Endothelial cell of umbilical vein (primary cell): ENCODE measurements at regions not wholly inside any gene's neighbourhood (a gene's known extent, or its start where the extent isn't known, plus 50 kb on each side); places are given as distances from the start of the nearest gene placed in this dataset.

Experiments used
- BruUV-seq: library from RNA; stranded (reverse); fragments of 400-500 nt; replicated peaks from 2 replicates; lab custom pipeline; 2021; lab: Mats Ljungman, UMichigan
- CTCF ChIA-PET: fragments of 300-600, 350-600 bp; sonication (Branson Sonifier 250); formaldehyde crosslinking; loops from one replicate; lab custom pipeline; 2021; ENCODE audit warnings: antibody characterized with exemption, inconsistent platforms; lab: Charles Lee
- POLR2A ChIA-PET: fragments of 300-600, 350-600 bp; sonication (Branson Sonifier 250); formaldehyde crosslinking; loops from one replicate; lab custom pipeline; 2021; ENCODE audit warnings: antibody characterized with exemption, inconsistent platforms; lab: Charles Lee
- DNase-seq: peaks from one replicate; pipeline ENCODE4 v3.0.0-alpha.2; 2011; ENCODE audit warnings: low read depth, low spot score
- FAIRE-seq: peaks from 2 replicates; lab custom pipeline; 2011; peaks lifted over from hg19 to GRCh38; lab: Jason Lieb, UNC
- H2AFZ ChIP-seq: 2 replicates; pipeline ENCODE4 v1.6.0; 2012; ENCODE audit warnings: low read depth, low read length, control low read depth, inconsistent platforms
- H3K27ac ChIP-seq: 2 replicates; pipeline ENCODE4 v1.5.1; 2011; ENCODE audit warnings: low read depth, mild to moderate bottlenecking, control low read depth, low read length, moderate library complexity; ENCODE audit not compliant: insufficient read depth
- H3K27me3 ChIP-seq, 2 experiments: 2 replicates each; pipeline versions ENCODE4 v1.6.0 to v1.6.1; 2011; ENCODE audit warnings: low read length in 2 of 2, mixed read lengths in 1 of 2; ENCODE audit not compliant: control insufficient read depth in 2 of 2, insufficient read depth in 2 of 2
- H3K36me3 ChIP-seq, 2 experiments: 2 replicates in 1 of 2; 3 replicates in 1 of 2; pipeline ENCODE4 v1.5.1; 2011; ENCODE audit warnings: low read length in 2 of 2, mild to moderate bottlenecking in 1 of 2, moderate library complexity in 1 of 2; ENCODE audit not compliant: control insufficient read depth in 2 of 2, insufficient read depth in 2 of 2; ENCODE audit errors: extremely low read depth in 1 of 2
- H3K4me1 ChIP-seq: 3 replicates; pipeline ENCODE4 v1.5.1; 2011; ENCODE audit warnings: mild to moderate bottlenecking, low read length; ENCODE audit not compliant: control insufficient read depth, insufficient read depth; ENCODE audit errors: extremely low read depth
- H3K4me2 ChIP-seq: 2 replicates; pipeline ENCODE4 v1.6.1; 2011; ENCODE audit warnings: low read length, control low read depth, mixed read lengths; ENCODE audit not compliant: insufficient read depth
- H3K4me3 ChIP-seq, 3 experiments: fragments of 200-600 bp in 1 of 3; sonication (generic), shearing (Covaris generic) in 1 of 3; replicated peaks in 1 of 3; 2 replicates each; pipeline ENCODE4 v1.5.1; 2011 to 2016; ENCODE audit warnings: control low read depth in 3 of 3, low read length in 3 of 3, mild to moderate bottlenecking in 2 of 3, inconsistent platforms in 1 of 3, low read depth in 1 of 3, moderate library complexity in 1 of 3; ENCODE audit not compliant: insufficient read depth in 1 of 3
- H3K79me2 ChIP-seq: 2 replicates; pipeline ENCODE4 v1.6.0; 2012; ENCODE audit warnings: low read length, inconsistent platforms; ENCODE audit not compliant: control insufficient read depth, insufficient read depth
- H3K9ac ChIP-seq: replicated peaks from 2 replicates; pipeline ENCODE3; 2011; ENCODE audit warnings: low read length, control low read depth; ENCODE audit not compliant: insufficient read depth; ENCODE audit errors: extremely low read depth
- H3K9me1 ChIP-seq: replicated peaks from 3 replicates; pipeline ENCODE4 v1.6.0; 2011; ENCODE audit warnings: mild to moderate bottlenecking, low read length; ENCODE audit not compliant: control insufficient read depth, insufficient read depth; ENCODE audit errors: extremely low read depth
- H3K9me3 ChIP-seq: replicated peaks from 2 replicates; pipeline ENCODE4 v1.5.1; 2012; ENCODE audit warnings: low read length, inconsistent platforms; ENCODE audit not compliant: control insufficient read depth, insufficient read depth
- H4K20me1 ChIP-seq: replicated peaks from 2 replicates; pipeline ENCODE3; 2011; ENCODE audit warnings: mild to moderate bottlenecking, low read length; ENCODE audit not compliant: control insufficient read depth, insufficient read depth; ENCODE audit errors: extremely low read depth
- CTCF ChIP-seq, 2 donors: IDR thresholded peaks; 1 replicate in 1 of 2; 2 replicates in 1 of 2; pipeline ENCODE4 v1.5.1; 2011; ENCODE audit warnings: low read length in 2 of 2, mild to moderate bottlenecking in 2 of 2, moderate library complexity in 2 of 2, control low read depth in 1 of 2, inconsistent platforms in 1 of 2, low read depth in 1 of 2; ENCODE audit not compliant: insufficient read depth in 1 of 2; ENCODE audit errors: extremely low read depth in 1 of 2
- EZH2 ChIP-seq: IDR thresholded peaks from 2 replicates; pipeline ENCODE4 v1.6.1; 2012; ENCODE audit warnings: borderline replicate concordance, low read depth, mild to moderate bottlenecking, moderate library complexity, low read length, inconsistent platforms; ENCODE audit not compliant: severe bottlenecking
- FOS ChIP-seq: IDR thresholded peaks from 2 replicates; pipeline ENCODE4 v1.6.1; 2011; ENCODE audit warnings: mild to moderate bottlenecking, low read length, moderate library complexity, borderline replicate concordance; ENCODE audit not compliant: insufficient read depth
- GATA2 ChIP-seq: IDR thresholded peaks from 2 replicates; pipeline ENCODE4 v1.7.0; 2011; ENCODE audit warnings: low read depth, mild to moderate bottlenecking, moderate library complexity, mixed read lengths, low read length; ENCODE audit not compliant: insufficient read length, insufficient read depth
- MYC ChIP-seq: IDR thresholded peaks from one replicate; pipeline ENCODE4 v1.6.1; 2011; ENCODE audit warnings: mild to moderate bottlenecking, low read depth, low read length
- POLR2A ChIP-seq: IDR thresholded peaks from 2 replicates; pipeline ENCODE4 v1.6.1; 2012; ENCODE audit warnings: low read depth, mild to moderate bottlenecking, control low read depth, low read length
- POLR2AphosphoS5 ChIP-seq: IDR thresholded peaks from 2 replicates; pipeline ENCODE4 v1.6.1; 2012; ENCODE audit warnings: low read depth, mild to moderate bottlenecking, control low read depth, low read length, moderate library complexity; ENCODE audit not compliant: insufficient read depth
- dilution Hi-C: fragments of 300-500 bp; cut with MboI; formaldehyde crosslinking; loops from one replicate; pipeline ENCODE4 v1.15.0; 2019; ENCODE audit warnings: low sequenced_read_pairs; ENCODE audit not compliant: extremely low pct_ligation_motif_present
- intact Hi-C: fragments of 100-400 bp; cut with micrococcal nuclease; formaldehyde crosslinking; loops from one replicate; pipeline ENCODE4 v1.10.0; 2022
- TF ChIP-seq, protein P1 (sequence below): IDR thresholded peaks from 2 replicates; pipeline ENCODE4 v1.6.1; 2011; ENCODE audit not compliant: insufficient read depth, insufficient read length

- no peaks in the 10 kb centered on the region for H3K9me3 ChIP-seq
- ChIA-PET POLR2A (no interaction called here), CTCF (no interaction called here)
- no peak for DNase-seq
- TF ChIP-seq POLR2AphosphoS5 (no peak), FOS (no peak), EZH2 (no peak), GATA2 (no peak), POLR2A (no peak), MYC (no peak)
- TF ChIP-seq, protein P1, sequence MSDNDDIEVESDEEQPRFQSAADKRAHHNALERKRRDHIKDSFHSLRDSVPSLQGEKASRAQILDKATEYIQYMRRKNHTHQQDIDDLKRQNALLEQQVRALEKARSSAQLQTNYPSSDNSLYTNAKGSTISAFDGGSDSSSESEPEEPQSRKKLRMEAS: no peak
- H3K9me1 ChIP-seq: no peaks in the 10 kb centered on the region
- H3K27me3 ChIP-seq: no peaks in the 10 kb centered on the region
- no TSS peak for BruUV-seq
- no peaks in the 10 kb centered on the region for H3K4me1 ChIP-seq
- no peaks in the 10 kb centered on the region for H3K36me3 ChIP-seq
- dilution Hi-C loops (no loop called here), intact Hi-C loops (no loop called here)
- H3K79me2 ChIP-seq: no peaks in the 10 kb centered on the region
- no peak for FAIRE-seq
- H3K4me3 ChIP-seq: no peak overlapping the region
- H3K27ac ChIP-seq: no peak overlapping the region
- H3K9ac ChIP-seq: no peak overlapping the region
- H2AFZ ChIP-seq: no peak overlapping the region
- H4K20me1 ChIP-seq: no peaks in the 10 kb centered on the region
- no peak overlapping the region for H3K4me2 ChIP-seq
Observed at GRCh38 chr20:18909254-18909653, 95.7 kb downstream of the SCP2D1 start.

DNA sequence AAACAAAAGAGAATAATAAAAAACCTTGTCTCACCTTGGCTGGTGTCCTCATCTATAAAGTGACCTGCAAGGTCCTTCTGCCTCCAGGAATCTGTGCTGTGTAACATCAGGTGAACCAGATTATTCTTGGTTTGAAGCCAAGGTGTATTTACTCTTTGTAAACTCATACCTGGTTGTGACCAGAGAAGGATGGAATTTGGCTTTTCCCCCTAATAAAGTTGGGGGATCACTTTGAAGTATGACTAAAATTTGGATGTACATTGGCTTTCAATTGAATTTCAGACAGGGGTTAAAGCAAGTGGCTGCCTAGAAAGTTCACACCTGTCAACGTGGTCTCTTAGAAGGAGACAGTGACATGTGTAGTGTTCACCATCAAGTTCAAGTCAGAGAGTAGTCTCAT, 100.1 kb downstream of the SCP2D1 start:
- intact Hi-C loops: no loop called here
- Histone ChIP-seq H3K9ac (no peak overlapping the region), H3K9me3 (peaks cover 2% of the 10 kb centered on the region), H2AFZ (no peak overlapping the region), H3K4me2 (no peak overlapping the region), H3K79me2 (no peaks in the 10 kb centered on the region), H3K27me3 (no peaks in the 10 kb centered on the region), H3K4me1 (no peaks in the 10 kb centered on the region), H3K4me3 (no peak overlapping the region), H3K27ac (no peak overlapping the region), H3K36me3 (no peaks in the 10 kb centered on the region), H3K9me1 (no peaks in the 10 kb centered on the region), H4K20me1 (no peaks in the 10 kb centered on the region)
- POLR2A ChIA-PET: no interaction called here
- CTCF ChIA-PET: no interaction called here
- dilution Hi-C loops: no loop called here
- FAIRE-seq: no peak
- DNase-seq: no peak
- no peak for TF ChIP-seq CTCF (IDR thresholded peaks at IDR 0.05; ENCODE audit: extremely low read depth in 1 of 2, insufficient read depth in 1 of 2, low read depth in 1 of 2, low read length in 2 of 2)
- TF ChIP-seq FOS: no peak
- BruUV-seq: no TSS peak
